GM18498 (cell line): ENCODE measurements at regions not wholly inside any gene's neighbourhood (a gene's known extent, or its start where the extent isn't known, plus 50 kb on each side); places are given as distances from the start of the nearest gene placed in this dataset.

Source experiments
- ATAC-seq: cut with Tn5 transposase; IDR thresholded peaks from one replicate; pipeline ENCODE4 v1.9.1; 2021; ENCODE audit warnings: mild to moderate bottlenecking, moderate library complexity; ENCODE audit not compliant: unreplicated experiment

GRCh38 chr2:67650291-67651133 lies 253.4 kb downstream of the ETAA1 start:
- ATAC-seq: no peak

GRCh38 chr2:67651565-67651964 lies 254.4 kb downstream of the ETAA1 start:
- no peak for ATAC-seq

- no peak for ATAC-seq
Observed at GRCh38 chr2:67652679-67653078, 255.5 kb downstream of the ETAA1 start.

GRCh38 chr2:67656875-67657274 lies 259.7 kb downstream of the ETAA1 start:
- no peak for ATAC-seq

GRCh38 chr2:67658820-67659219 lies 261.7 kb downstream of the ETAA1 start:
- no peak for ATAC-seq

- ATAC-seq: no peak
Observed at GRCh38 chr2:67660015-67660602, 263.0 kb downstream of the ETAA1 start.

GRCh38 chr2:67660871-67661270 lies 263.7 kb downstream of the ETAA1 start:
- ATAC-seq: no peak

- no peak for ATAC-seq
Observed at GRCh38 chr2:67662222-67662621, 265.1 kb downstream of the ETAA1 start.

- no peak for ATAC-seq
Observed at GRCh38 chr2:67663776-67664175, 266.6 kb downstream of the ETAA1 start.

GRCh38 chr2:67666386-67667053 lies 269.4 kb downstream of the ETAA1 start:
- ATAC-seq: no peak

- no peak for ATAC-seq
Observed at GRCh38 chr2:67667054-67667908, 270.1 kb downstream of the ETAA1 start.

- ATAC-seq: no peak
Observed at GRCh38 chr2:67668538-67668937, 271.4 kb downstream of the ETAA1 start.

GRCh38 chr2:67669168-67669567 lies 272.0 kb downstream of the ETAA1 start:
- ATAC-seq: no peak

GRCh38 chr2:67669766-67670165 lies 272.6 kb downstream of the ETAA1 start:
- no peak for ATAC-seq

- ATAC-seq: no peak
Observed at GRCh38 chr2:67670747-67671183, 273.6 kb downstream of the ETAA1 start.

- no peak for ATAC-seq
Observed at GRCh38 chr2:67671464-67672450, 274.6 kb downstream of the ETAA1 start.

- no peak for ATAC-seq
Observed at GRCh38 chr2:67674668-67675067, 277.5 kb downstream of the ETAA1 start.

- no peak for ATAC-seq
Observed at GRCh38 chr2:67684991-67685390, 287.9 kb downstream of the ETAA1 start.

- ATAC-seq: no peak
Observed at GRCh38 chr2:67686254-67686653, 289.1 kb downstream of the ETAA1 start.

- no peak for ATAC-seq
Observed at GRCh38 chr2:67689186-67689585, 292.1 kb downstream of the ETAA1 start.
